Cardiac fibroblast (primary cell): ENCODE measurements at regions not wholly inside any gene's neighbourhood (a gene's known extent, or its start where the extent isn't known, plus 50 kb on each side); places are given as distances from the start of the nearest gene placed in this dataset.

Source experiments
- DNase-seq, 2 donors: peaks; one replicate each; pipeline versions ENCODE4 v3.0.0 to v3.0.0-alpha.2; 2010; ENCODE audit warnings: low read depth in 2 of 2
- H3K4me3 ChIP-seq, 2 donors: replicated peaks in 1 of 2; 1 replicate in 1 of 2; 2 replicates in 1 of 2; pipeline ENCODE4 v1.5.1; 2011; ENCODE audit warnings: low read depth in 2 of 2, low read length in 2 of 2, mild to moderate bottlenecking in 2 of 2, moderate library complexity in 1 of 2
- TF ChIP-seq, protein P1 (sequence below): IDR thresholded peaks from one replicate; pipeline ENCODE4 v1.5.1; 2011; ENCODE audit warnings: low read depth, mild to moderate bottlenecking, low read length, inconsistent platforms

- no peak overlapping the region for H3K4me3 ChIP-seq
- TF ChIP-seq, protein P1, sequence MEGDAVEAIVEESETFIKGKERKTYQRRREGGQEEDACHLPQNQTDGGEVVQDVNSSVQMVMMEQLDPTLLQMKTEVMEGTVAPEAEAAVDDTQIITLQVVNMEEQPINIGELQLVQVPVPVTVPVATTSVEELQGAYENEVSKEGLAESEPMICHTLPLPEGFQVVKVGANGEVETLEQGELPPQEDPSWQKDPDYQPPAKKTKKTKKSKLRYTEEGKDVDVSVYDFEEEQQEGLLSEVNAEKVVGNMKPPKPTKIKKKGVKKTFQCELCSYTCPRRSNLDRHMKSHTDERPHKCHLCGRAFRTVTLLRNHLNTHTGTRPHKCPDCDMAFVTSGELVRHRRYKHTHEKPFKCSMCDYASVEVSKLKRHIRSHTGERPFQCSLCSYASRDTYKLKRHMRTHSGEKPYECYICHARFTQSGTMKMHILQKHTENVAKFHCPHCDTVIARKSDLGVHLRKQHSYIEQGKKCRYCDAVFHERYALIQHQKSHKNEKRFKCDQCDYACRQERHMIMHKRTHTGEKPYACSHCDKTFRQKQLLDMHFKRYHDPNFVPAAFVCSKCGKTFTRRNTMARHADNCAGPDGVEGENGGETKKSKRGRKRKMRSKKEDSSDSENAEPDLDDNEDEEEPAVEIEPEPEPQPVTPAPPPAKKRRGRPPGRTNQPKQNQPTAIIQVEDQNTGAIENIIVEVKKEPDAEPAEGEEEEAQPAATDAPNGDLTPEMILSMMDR = no peak
- no peak for DNase-seq
These were observed 80.9 kb upstream of the IGFBP5 start for GRCh38 chr2:216776066-216776850.

GRCh38 chr2:216775043-216775453, 79.7 kb upstream of the IGFBP5 start:
- TF ChIP-seq, protein P1 = no peak
- DNase-seq = peak; percentile 72 to 95

GRCh38 chr2:216774620-216775019, 79.3 kb upstream of the IGFBP5 start:
- TF ChIP-seq, protein P1 = no peak
- peak; percentile 70 to 91 for DNase-seq
- no peak overlapping the region for H3K4me3 ChIP-seq

More at GRCh38 chr2:216775043-216775453, 79.7 kb upstream of the IGFBP5 start:
- H3K4me3 ChIP-seq = no peak overlapping the region

- DNase-seq = no peak
- TF ChIP-seq, protein P1 = no peak
- H3K4me3 ChIP-seq = no peak overlapping the region
These were observed 78.8 kb upstream of the IGFBP5 start for GRCh38 chr2:216774180-216774579.

DNA sequence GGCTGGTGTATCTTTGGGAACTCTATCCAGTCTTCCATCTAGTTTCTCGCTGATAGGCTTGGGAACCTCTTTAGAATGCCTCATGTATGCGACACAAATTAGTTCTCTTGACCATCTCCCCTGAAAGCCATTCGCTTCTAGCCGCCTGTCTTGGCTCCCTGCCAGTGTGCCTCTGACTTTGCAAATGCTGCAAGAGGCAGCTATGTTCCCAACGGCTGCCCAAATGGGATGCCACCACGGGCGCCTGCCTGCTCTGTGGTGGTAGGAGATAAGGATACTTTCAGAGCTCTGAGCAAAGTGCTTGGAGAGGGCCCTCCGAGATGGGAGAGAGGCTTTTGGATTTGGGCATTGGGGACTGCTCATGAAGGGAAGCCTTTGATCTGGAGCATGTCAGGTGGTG, 77.7 kb upstream of the IGFBP5 start:
- TF ChIP-seq, protein P1 = no peak
- no peak for DNase-seq
- no peak overlapping the region for H3K4me3 ChIP-seq

DNA sequence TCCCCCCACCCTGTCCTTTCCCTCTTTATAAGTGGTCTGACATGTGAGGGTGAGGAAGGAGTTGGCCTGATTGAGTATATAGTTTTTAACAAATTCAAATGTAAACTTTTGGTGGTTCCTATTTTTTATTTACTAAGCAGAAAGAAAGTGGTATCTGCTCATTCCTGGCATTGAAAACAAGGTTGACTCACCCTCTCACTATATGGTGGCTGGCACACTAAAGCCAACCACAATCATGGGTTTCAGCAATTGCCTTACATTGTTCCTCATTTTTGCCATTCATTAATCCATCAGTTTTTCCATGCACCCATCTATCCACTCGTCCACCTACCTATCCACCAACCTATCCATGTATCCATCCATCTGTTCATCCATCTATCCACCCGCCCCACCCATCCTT, 75.4 kb upstream of the IGFBP5 start:
- TF ChIP-seq, protein P1 = no peak
- DNase-seq = no peak
- no peak overlapping the region for H3K4me3 ChIP-seq
